GM12878 (cell line): ENCODE measurements at regions not wholly inside any gene's neighbourhood (a gene's known extent, or its start where the extent isn't known, plus 50 kb on each side); places are given as distances from the start of the nearest gene placed in this dataset.

Experiments
- ATAC-seq: fragments of 200-7000 bp; cut with Tn5 transposase; 3 replicates; pipeline ENCODE4 v1.9.1; 2020; ENCODE audit warnings: mild to moderate bottlenecking, moderate library complexity
- BruUV-seq: library from RNA; stranded (reverse); fragments of 400-500 nt; replicated peaks from 2 replicates; lab custom pipeline; 2021; lab: Mats Ljungman, UMichigan
- CTCF ChIA-PET: fragments of 300-600 bp; sonication (Branson Sonifier 250); formaldehyde crosslinking; extraction: SDS; loops from one replicate; lab custom pipeline; 2021; ENCODE audit warnings: inconsistent platforms; lab: Yijun Ruan, JAX
- POLR2A ChIA-PET: fragments of 350-600 bp; formaldehyde crosslinking; extraction: SDS; loops from one replicate; lab custom pipeline; 2021; ENCODE audit warnings: inconsistent platforms; lab: Charles Lee
- RAD21 ChIA-PET: fragments of 300-600 bp; sonication (Branson Sonifier 250); formaldehyde crosslinking; loops from one replicate; lab custom pipeline; 2023; ENCODE audit warnings: antibody characterized with exemption; ENCODE audit not compliant: unreplicated experiment; lab: Charles Lee
- SMC1A ChIA-PET: fragments of 300-600 bp; sonication (Branson Sonifier 250); formaldehyde crosslinking; loops from one replicate; lab custom pipeline; 2023; ENCODE audit not compliant: unreplicated experiment, uncharacterized antibody; lab: Charles Lee
- DNase-seq: peaks from one replicate; pipeline ENCODE4 v3.0.0-alpha.2; 2011; ENCODE audit warnings: low read depth, low spot score
- FAIRE-seq: peaks from 3 replicates; lab custom pipeline; 2011; peaks lifted over from hg19 to GRCh38; lab: Jason Lieb, UNC
- H2AFZ ChIP-seq: 2 replicates; pipeline ENCODE4 v1.6.0; 2011; ENCODE audit warnings: low read depth, low read length, control low read depth; ENCODE audit not compliant: control insufficient read depth
- H3K27ac ChIP-seq: 2 replicates; pipeline ENCODE4 v1.5.1; 2011; ENCODE audit warnings: control low read depth; ENCODE audit not compliant: control insufficient read depth, insufficient read depth
- H3K27me3 ChIP-seq, 2 experiments: replicated peaks in 1 of 2; 2 replicates each; pipeline versions ENCODE4 v1.6.0 to v1.6.1; 2011; ENCODE audit warnings: low read length in 1 of 2; ENCODE audit not compliant: control insufficient read depth in 2 of 2, insufficient read depth in 2 of 2
- H3K36me3 ChIP-seq, 2 experiments: 2 replicates each; pipeline ENCODE4 v1.5.1; 2011; ENCODE audit warnings: low read length in 1 of 2; ENCODE audit not compliant: control insufficient read depth in 2 of 2, insufficient read depth in 2 of 2
- H3K4me1 ChIP-seq: 2 replicates; pipeline ENCODE4 v1.6.1; 2011; ENCODE audit warnings: mild to moderate bottlenecking, low read length, moderate library complexity, mixed read lengths; ENCODE audit not compliant: control insufficient read depth, insufficient read depth
- H3K4me2 ChIP-seq: 2 replicates; pipeline ENCODE4 v1.6.0; 2011; ENCODE audit warnings: control low read depth; ENCODE audit not compliant: control insufficient read depth, insufficient read depth
- H3K4me3 ChIP-seq: fragments of 200-600 bp; sonication (generic); 2 replicates; pipeline ENCODE4 v1.5.1; 2016
- H3K79me2 ChIP-seq: 2 replicates; pipeline ENCODE4 v1.6.0; 2011; ENCODE audit warnings: low read length; ENCODE audit not compliant: control insufficient read depth, insufficient read depth
- H3K9ac ChIP-seq: 2 replicates; pipeline ENCODE4 v1.8.0; 2011; ENCODE audit warnings: low read length, control low read depth, mixed read lengths; ENCODE audit not compliant: control insufficient read depth, insufficient read depth
- H3K9me3 ChIP-seq: replicated peaks from 3 replicates; pipeline ENCODE4 v1.5.1; 2011; ENCODE audit warnings: mild to moderate bottlenecking, low read length; ENCODE audit not compliant: control insufficient read depth, insufficient read depth
- H4K20me1 ChIP-seq: 2 replicates; pipeline ENCODE4 v1.6.0; 2011; ENCODE audit not compliant: control insufficient read depth, insufficient read depth
- BRCA1 ChIP-seq: IDR thresholded peaks from 2 replicates; pipeline ENCODE4 v1.6.1; 2011; ENCODE audit warnings: low read depth, low read length, improper control_type of control experiment
- CBFB ChIP-seq: IDR thresholded peaks from 2 replicates; pipeline ENCODE4 v1.6.1; 2016; ENCODE audit warnings: antibody characterized with exemption, low read depth
- CHD4 ChIP-seq: fragments of 200-600 bp; sonication (generic); IDR thresholded peaks from 2 replicates; pipeline ENCODE4 v1.6.1; 2016; ENCODE audit warnings: mild to moderate bottlenecking
- DPF2 ChIP-seq: fragments of 450-650 bp; IDR thresholded peaks from 2 replicates; pipeline ENCODE4 v1.6.1; 2017; ENCODE audit warnings: mild to moderate bottlenecking
- GATAD2B ChIP-seq: fragments of 450-650 bp; conservative IDR thresholded peaks from 2 replicates; pipeline ENCODE4 v1.6.1; 2017; ENCODE audit warnings: low read depth, mild to moderate bottlenecking, moderate library complexity
- MEF2B ChIP-seq: fragments of 450-650 bp; IDR thresholded peaks from 2 replicates; pipeline ENCODE4 v1.6.1; 2018; ENCODE audit warnings: mild to moderate bottlenecking, moderate library complexity; ENCODE audit not compliant: partially characterized antibody, poor library complexity, severe bottlenecking
- NR2C2 ChIP-seq: IDR thresholded peaks from 2 replicates; pipeline ENCODE4 v1.6.1; 2011; ENCODE audit warnings: borderline replicate concordance, low read depth; ENCODE audit not compliant: control insufficient read depth, insufficient read length
- PKNOX1 ChIP-seq: fragments of 450-650 bp; IDR thresholded peaks from 2 replicates; pipeline ENCODE4 v1.6.1; 2016; ENCODE audit warnings: mild to moderate bottlenecking
- SIN3A ChIP-seq: IDR thresholded peaks from 2 replicates; pipeline ENCODE4 v1.6.1; 2012; ENCODE audit warnings: low read depth, low read length, improper control_type of control experiment
- SIX5 ChIP-seq: IDR thresholded peaks from 2 replicates; pipeline ENCODE4 v1.6.1; 2011; ENCODE audit warnings: mild to moderate bottlenecking, low read depth, low read length, moderate library complexity; ENCODE audit not compliant: severe bottlenecking
- SMAD1 ChIP-seq: fragments of 450-650 bp; IDR thresholded peaks from 2 replicates; pipeline ENCODE4 v1.6.1; 2018; ENCODE audit warnings: mild to moderate bottlenecking, low read depth; ENCODE audit not compliant: partially characterized antibody
- SMC3 ChIP-seq: IDR thresholded peaks from 2 replicates; pipeline ENCODE4 v1.6.1; 2011; ENCODE audit warnings: low read length, improper control_type of control experiment, borderline replicate concordance
- USF1 ChIP-seq: IDR thresholded peaks from 2 replicates; pipeline ENCODE4 v1.6.1; 2011; ENCODE audit warnings: borderline replicate concordance, low read depth, mild to moderate bottlenecking, moderate library complexity, mixed read lengths, low read length; ENCODE audit not compliant: insufficient read depth; ENCODE audit errors: extremely low read length
- WGBS: methylation state at CpG from one replicate; pipeline ENCODE4 v1.1.6; 2016; ENCODE audit warnings: low lambda C conversion rate; ENCODE audit not compliant: insufficient replicate concordance, insufficient coverage; ENCODE audit errors: missing lambda C conversion rate; 5-methylcytosine and 5-hydroxymethylcytosine counted together
- in situ Hi-C: fragments of 300-500 bp; cut with MboI; formaldehyde crosslinking; loops from 9 replicates; pipeline ENCODE4 v1.14.3; 2018; ENCODE audit warnings: mixed read lengths
- intact Hi-C: fragments of 100-400 bp; cut with micrococcal nuclease; formaldehyde crosslinking; loops from one replicate; pipeline ENCODE4 v1.14.2; 2022; ENCODE audit not compliant: unreplicated experiment
- TF ChIP-seq, protein P1 (sequence below): fragments of 450-650 bp; IDR thresholded peaks from 2 replicates; pipeline ENCODE4 v1.6.1; 2017; ENCODE audit warnings: low read depth, mild to moderate bottlenecking, moderate library complexity
- TF ChIP-seq, protein P2 (sequence below): IDR thresholded peaks from 2 replicates; pipeline ENCODE4 v1.6.1; 2012; ENCODE audit warnings: improper control_type of control experiment, low read depth, low read length; ENCODE audit not compliant: insufficient replicate concordance

GRCh38 chr6:84424956-84425355 lies 197.5 kb upstream of the CEP162 start:
- FAIRE-seq (no peak), ATAC-seq (no peak), DNase-seq (no peak)
- WGBS = 35% methylated on average over 4 of the region's 4 CpGs
- 0 out of 4 replicates have a peak, but pooled peaks cover 0 to 4% of the 10 kb centered on the region in 2 experiments for H3K27me3 ChIP-seq
- H2AFZ ChIP-seq = no peak overlapping the region
- no peaks in the 10 kb centered on the region for H3K36me3 ChIP-seq
- H3K27ac ChIP-seq = no peak overlapping the region
- H3K9me3 ChIP-seq = no peaks in the 10 kb centered on the region
- no peak overlapping the region for H3K4me3 ChIP-seq
- CTCF ChIA-PET = interaction anchor here (0.6 to 5.1 kb wide), 7 partner anchors 141 to 355 kb away, joined by 3 to 55 read pairs (median 6); no protein-coding TSS in a partner anchor
- RAD21 ChIA-PET = interaction anchor here (1.3 to 2.8 kb wide), 3 partner anchors 121 to 151 kb away, joined by 3 to 16 read pairs (median 4); no protein-coding TSS in a partner anchor
- BruUV-seq = no TSS peak
- intact Hi-C loops = loop anchor here (5.0 kb wide), 1 partner anchor 143 kb away; no protein-coding TSS in a partner anchor
- no peaks in the 10 kb centered on the region for H4K20me1 ChIP-seq
- POLR2A ChIA-PET = no interaction called here
- no peaks in the 10 kb centered on the region for H3K4me1 ChIP-seq
- no peak overlapping the region for H3K9ac ChIP-seq
- SMC1A ChIA-PET = interaction anchor here (0.6 to 5.8 kb wide), 17 partner anchors 11 to 828 kb away, joined by 3 to 50 read pairs (median 3); no protein-coding TSS in a partner anchor
- H3K4me2 ChIP-seq = no peak overlapping the region
- H3K79me2 ChIP-seq = no peaks in the 10 kb centered on the region
- no peak for TF ChIP-seq USF1
- no peak for TF ChIP-seq NR2C2
- no peak for TF ChIP-seq DPF2
- no peak for TF ChIP-seq SMAD1
- no peak for TF ChIP-seq CHD4
- TF ChIP-seq, protein P1, sequence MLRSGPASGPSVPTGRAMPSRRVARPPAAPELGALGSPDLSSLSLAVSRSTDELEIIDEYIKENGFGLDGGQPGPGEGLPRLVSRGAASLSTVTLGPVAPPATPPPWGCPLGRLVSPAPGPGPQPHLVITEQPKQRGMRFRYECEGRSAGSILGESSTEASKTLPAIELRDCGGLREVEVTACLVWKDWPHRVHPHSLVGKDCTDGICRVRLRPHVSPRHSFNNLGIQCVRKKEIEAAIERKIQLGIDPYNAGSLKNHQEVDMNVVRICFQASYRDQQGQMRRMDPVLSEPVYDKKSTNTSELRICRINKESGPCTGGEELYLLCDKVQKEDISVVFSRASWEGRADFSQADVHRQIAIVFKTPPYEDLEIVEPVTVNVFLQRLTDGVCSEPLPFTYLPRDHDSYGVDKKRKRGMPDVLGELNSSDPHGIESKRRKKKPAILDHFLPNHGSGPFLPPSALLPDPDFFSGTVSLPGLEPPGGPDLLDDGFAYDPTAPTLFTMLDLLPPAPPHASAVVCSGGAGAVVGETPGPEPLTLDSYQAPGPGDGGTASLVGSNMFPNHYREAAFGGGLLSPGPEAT = no peak
- no peak for TF ChIP-seq MEF2B
- TF ChIP-seq SIX5 = no peak
- no peak for TF ChIP-seq SIN3A
- no peak for TF ChIP-seq GATAD2B
- TF ChIP-seq SMC3 = no peak
- TF ChIP-seq BRCA1 = no peak
- TF ChIP-seq CBFB = no peak
- no peak for TF ChIP-seq PKNOX1
- TF ChIP-seq, protein P2, sequence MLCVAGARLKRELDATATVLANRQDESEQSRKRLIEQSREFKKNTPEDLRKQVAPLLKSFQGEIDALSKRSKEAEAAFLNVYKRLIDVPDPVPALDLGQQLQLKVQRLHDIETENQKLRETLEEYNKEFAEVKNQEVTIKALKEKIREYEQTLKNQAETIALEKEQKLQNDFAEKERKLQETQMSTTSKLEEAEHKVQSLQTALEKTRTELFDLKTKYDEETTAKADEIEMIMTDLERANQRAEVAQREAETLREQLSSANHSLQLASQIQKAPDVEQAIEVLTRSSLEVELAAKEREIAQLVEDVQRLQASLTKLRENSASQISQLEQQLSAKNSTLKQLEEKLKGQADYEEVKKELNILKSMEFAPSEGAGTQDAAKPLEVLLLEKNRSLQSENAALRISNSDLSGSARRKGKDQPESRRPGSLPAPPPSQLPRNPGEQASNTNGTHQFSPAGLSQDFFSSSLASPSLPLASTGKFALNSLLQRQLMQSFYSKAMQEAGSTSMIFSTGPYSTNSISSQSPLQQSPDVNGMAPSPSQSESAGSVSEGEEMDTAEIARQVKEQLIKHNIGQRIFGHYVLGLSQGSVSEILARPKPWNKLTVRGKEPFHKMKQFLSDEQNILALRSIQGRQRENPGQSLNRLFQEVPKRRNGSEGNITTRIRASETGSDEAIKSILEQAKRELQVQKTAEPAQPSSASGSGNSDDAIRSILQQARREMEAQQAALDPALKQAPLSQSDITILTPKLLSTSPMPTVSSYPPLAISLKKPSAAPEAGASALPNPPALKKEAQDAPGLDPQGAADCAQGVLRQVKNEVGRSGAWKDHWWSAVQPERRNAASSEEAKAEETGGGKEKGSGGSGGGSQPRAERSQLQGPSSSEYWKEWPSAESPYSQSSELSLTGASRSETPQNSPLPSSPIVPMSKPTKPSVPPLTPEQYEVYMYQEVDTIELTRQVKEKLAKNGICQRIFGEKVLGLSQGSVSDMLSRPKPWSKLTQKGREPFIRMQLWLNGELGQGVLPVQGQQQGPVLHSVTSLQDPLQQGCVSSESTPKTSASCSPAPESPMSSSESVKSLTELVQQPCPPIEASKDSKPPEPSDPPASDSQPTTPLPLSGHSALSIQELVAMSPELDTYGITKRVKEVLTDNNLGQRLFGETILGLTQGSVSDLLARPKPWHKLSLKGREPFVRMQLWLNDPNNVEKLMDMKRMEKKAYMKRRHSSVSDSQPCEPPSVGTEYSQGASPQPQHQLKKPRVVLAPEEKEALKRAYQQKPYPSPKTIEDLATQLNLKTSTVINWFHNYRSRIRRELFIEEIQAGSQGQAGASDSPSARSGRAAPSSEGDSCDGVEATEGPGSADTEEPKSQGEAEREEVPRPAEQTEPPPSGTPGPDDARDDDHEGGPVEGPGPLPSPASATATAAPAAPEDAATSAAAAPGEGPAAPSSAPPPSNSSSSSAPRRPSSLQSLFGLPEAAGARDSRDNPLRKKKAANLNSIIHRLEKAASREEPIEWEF = no peak
- TF ChIP-seq, all 136 proteins: peak for 0
- in situ Hi-C loops = loop anchor here (5.0 to 10.0 kb wide), 2 partner anchors 700 to 897 kb away; no protein-coding TSS in a partner anchor
